Osteoblast (primary cell): ENCODE measurements at regions not wholly inside any gene's neighbourhood (a gene's known extent, or its start where the extent isn't known, plus 50 kb on each side); places are given as distances from the start of the nearest gene placed in this dataset.

Experiments used
- DNase-seq: peaks from one replicate; pipeline ENCODE4 v3.0.0; 2011; ENCODE audit warnings: low spot score, mixed read lengths; ENCODE audit not compliant: insufficient read length; ENCODE audit errors: missing footprints
- H2AFZ ChIP-seq: 2 replicates; pipeline ENCODE4 v1.6.0; 2011; ENCODE audit warnings: mild to moderate bottlenecking, low read length
- H3K27ac ChIP-seq: 2 replicates; pipeline ENCODE4 v1.5.1; 2011; ENCODE audit warnings: mild to moderate bottlenecking, low read depth, low read length, moderate library complexity
- H3K27me3 ChIP-seq: 2 replicates; pipeline ENCODE4 v1.6.0; 2012; ENCODE audit warnings: mild to moderate bottlenecking, control low read depth, inconsistent platforms, low read length, moderate library complexity; ENCODE audit not compliant: insufficient read depth
- H3K36me3 ChIP-seq: 2 replicates; pipeline ENCODE4 v1.5.1; 2011; ENCODE audit warnings: mild to moderate bottlenecking, low read length, control low read depth, moderate library complexity; ENCODE audit not compliant: insufficient read depth
- H3K4me1 ChIP-seq: 2 replicates; pipeline ENCODE4 v1.5.1; 2011; ENCODE audit warnings: mild to moderate bottlenecking, low read length, control low read depth, moderate library complexity; ENCODE audit not compliant: insufficient read depth
- H3K4me2 ChIP-seq: 2 replicates; pipeline ENCODE4 v1.6.0; 2011; ENCODE audit warnings: mild to moderate bottlenecking, low read length; ENCODE audit not compliant: insufficient read depth
- H3K4me3 ChIP-seq: fragments of 200-600 bp; sonication (generic); 3 replicates; pipeline ENCODE4 v1.5.1; 2012; ENCODE audit warnings: mild to moderate bottlenecking, low read length, inconsistent platforms; ENCODE audit not compliant: insufficient read depth
- H3K79me2 ChIP-seq: 2 replicates; pipeline ENCODE4 v1.6.0; 2012; ENCODE audit warnings: mild to moderate bottlenecking, low read length, control low read depth, inconsistent platforms; ENCODE audit not compliant: insufficient read depth
- H3K9me3 ChIP-seq: 2 replicates; pipeline ENCODE4 v1.5.1; 2011; ENCODE audit warnings: low read depth, low read length, control low read depth
- H4K20me1 ChIP-seq: 2 replicates; pipeline ENCODE4 v1.6.0; 2012; ENCODE audit warnings: mild to moderate bottlenecking, low read length, control low read depth; ENCODE audit not compliant: insufficient read depth
- CTCF ChIP-seq: IDR thresholded peaks from 2 replicates; pipeline ENCODE4 v1.5.1; 2011; ENCODE audit warnings: mild to moderate bottlenecking, low read depth, low read length, moderate library complexity; ENCODE audit errors: extremely low read depth

- Histone ChIP-seq H4K20me1 (no peaks in the 10 kb centered on the region), H3K4me3 (no peak overlapping the region), H3K79me2 (no peaks in the 10 kb centered on the region), H3K27ac (no peak overlapping the region), H3K36me3 (no peaks in the 10 kb centered on the region), H3K4me2 (no peak overlapping the region), H3K4me1 (no peaks in the 10 kb centered on the region), H3K9me3 (no peaks in the 10 kb centered on the region), H2AFZ (no peak overlapping the region), H3K27me3 (no peaks in the 10 kb centered on the region)
- no peak for TF ChIP-seq CTCF
- no peak for DNase-seq
Observed at GRCh38 chr7:117997862-117998825, 124.9 kb upstream of the CTTNBP2 start.

- TF ChIP-seq CTCF, result no peak
- H3K36me3 ChIP-seq, result no peaks in the 10 kb centered on the region
- H3K4me2 ChIP-seq, result no peak overlapping the region
- no peak for DNase-seq
- H2AFZ ChIP-seq, result no peak overlapping the region
- H4K20me1 ChIP-seq, result no peaks in the 10 kb centered on the region
- no peaks in the 10 kb centered on the region for H3K4me1 ChIP-seq
- H3K4me3 ChIP-seq, result no peak overlapping the region
- H3K79me2 ChIP-seq, result no peaks in the 10 kb centered on the region
- no peaks in the 10 kb centered on the region for H3K27me3 ChIP-seq
- no peaks in the 10 kb centered on the region for H3K9me3 ChIP-seq
- H3K27ac ChIP-seq, result no peak overlapping the region
Observed at GRCh38 chr7:118000480-118001202, 127.4 kb upstream of the CTTNBP2 start.

- no peak overlapping the region for H3K4me3 ChIP-seq
- no peaks in the 10 kb centered on the region for H3K4me1 ChIP-seq
- H2AFZ ChIP-seq, result no peak overlapping the region
- no peaks in the 10 kb centered on the region for H3K79me2 ChIP-seq
- H3K27ac ChIP-seq, result no peak overlapping the region
- H4K20me1 ChIP-seq, result no peaks in the 10 kb centered on the region
- no peak overlapping the region for H3K4me2 ChIP-seq
- TF ChIP-seq CTCF, result no peak
- no peaks in the 10 kb centered on the region for H3K36me3 ChIP-seq
- no peak for DNase-seq
- H3K27me3 ChIP-seq, result no peaks in the 10 kb centered on the region
- no peaks in the 10 kb centered on the region for H3K9me3 ChIP-seq
Observed at GRCh38 chr7:118003476-118003875, 130.2 kb upstream of the CTTNBP2 start.

- no peaks in the 10 kb centered on the region for H3K9me3 ChIP-seq
- TF ChIP-seq CTCF, result no peak
- no peak overlapping the region for H3K4me3 ChIP-seq
- no peak overlapping the region for H2AFZ ChIP-seq
- no peaks in the 10 kb centered on the region for H3K79me2 ChIP-seq
- no peak overlapping the region for H3K27ac ChIP-seq
- no peaks in the 10 kb centered on the region for H3K27me3 ChIP-seq
- H3K36me3 ChIP-seq, result no peaks in the 10 kb centered on the region
- no peaks in the 10 kb centered on the region for H3K4me1 ChIP-seq
- H4K20me1 ChIP-seq, result no peaks in the 10 kb centered on the region
- no peak for DNase-seq
- no peak overlapping the region for H3K4me2 ChIP-seq
Observed at GRCh38 chr7:118005026-118005425, 131.8 kb upstream of the CTTNBP2 start.
